ENCODE measurements at regions not wholly inside any gene's neighbourhood (a gene's known extent, or its start where the extent isn't known, plus 50 kb on each side); places are given as distances from the start of the nearest gene placed in this dataset.
"Not testable (repeated sequence)": the region's sequence is repeated elsewhere in the genome, so short reads cannot be mapped to it uniquely, and the experiment has no call there.

DNA sequence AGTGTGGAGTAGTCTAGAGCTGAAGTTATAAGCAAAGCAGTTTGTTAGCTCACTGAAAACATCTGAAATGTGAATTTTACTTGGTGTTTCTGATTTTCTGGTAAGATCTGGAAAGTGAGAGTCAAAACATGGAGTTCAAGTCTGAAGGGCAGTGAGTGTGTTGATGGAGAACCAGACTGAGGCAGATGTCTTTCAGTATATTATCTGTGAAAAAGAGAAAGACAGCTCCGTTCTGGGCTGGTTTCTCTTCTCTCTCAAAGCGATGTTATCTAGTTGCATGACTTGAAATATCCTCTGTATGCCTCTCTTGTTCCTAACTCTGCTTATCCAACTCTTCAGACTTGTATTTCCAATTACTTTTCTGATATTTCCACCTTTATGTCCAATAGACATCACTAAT lies 381.9 kb upstream of the RGS6 start:
- DNase-seq = no peak

DNA sequence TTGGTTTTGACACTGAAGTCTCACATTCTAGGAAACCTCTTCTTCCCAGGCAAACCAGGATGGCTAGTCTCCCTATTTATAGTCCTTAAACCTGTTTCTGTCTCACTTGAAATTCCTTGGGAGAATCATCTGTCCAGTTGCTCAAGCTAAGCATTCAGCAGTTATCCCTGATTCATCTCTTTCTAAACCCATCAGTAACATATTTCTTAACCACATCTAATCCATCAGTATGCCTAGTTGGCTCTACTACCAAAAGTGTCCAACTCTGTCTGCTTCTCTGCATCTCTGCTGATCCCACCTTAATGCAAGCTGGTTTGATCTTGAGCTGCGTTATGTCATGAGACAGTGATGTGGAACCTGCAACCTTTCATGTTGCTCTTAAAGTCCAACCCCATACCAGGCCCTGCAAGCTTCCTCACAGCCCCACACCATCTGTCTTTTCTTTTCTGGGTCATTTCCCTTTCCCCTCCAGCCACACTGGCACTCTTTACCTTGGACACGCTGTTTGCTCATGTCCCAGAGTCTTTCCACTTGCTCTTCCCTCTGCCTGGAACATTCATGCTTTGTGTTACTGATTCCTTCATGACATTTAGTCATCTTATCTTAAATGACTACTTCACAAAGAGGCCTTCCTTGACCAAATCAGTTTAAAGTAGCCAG lies 380.8 kb upstream of the RGS6 start:
- DNase-seq = no peak

DNA sequence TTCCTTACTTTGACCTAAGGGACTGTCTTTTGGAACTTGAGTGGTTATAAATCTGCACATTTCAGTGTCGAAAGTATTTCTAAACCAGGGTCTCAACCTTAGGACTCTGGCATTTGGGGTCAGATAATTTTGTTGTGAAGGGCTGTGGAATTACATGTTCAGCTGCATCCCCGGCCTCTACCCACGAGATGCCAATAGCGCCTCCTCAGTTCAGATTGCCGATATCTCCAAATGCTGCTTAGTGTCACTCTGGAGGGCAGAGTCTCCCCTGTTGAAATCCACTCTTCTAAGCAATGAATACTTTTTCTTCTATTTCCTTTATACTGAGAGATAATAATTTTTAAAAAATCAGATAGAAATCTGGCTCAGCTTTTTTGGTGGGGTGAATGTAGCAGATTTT lies 379.4 kb upstream of the RGS6 start:
- DNase-seq = no peak

DNA sequence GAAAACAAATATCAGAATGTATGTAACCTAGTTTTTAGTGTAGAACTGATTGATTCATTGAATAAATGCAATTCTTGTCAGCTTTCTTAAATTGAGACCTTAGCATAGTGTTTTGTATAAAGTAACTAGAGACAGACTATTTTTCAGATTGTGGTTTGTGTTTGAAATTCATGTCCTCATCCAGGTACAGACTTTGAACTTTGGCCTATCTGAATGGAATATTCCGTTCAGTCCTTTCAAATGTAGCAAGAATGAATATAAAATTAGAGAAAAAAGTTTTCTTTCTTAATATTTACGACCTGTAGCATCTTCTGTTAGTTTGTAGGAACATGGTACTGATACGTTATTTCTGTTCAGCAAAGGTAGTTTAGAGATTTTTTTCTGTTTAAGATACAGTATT lies 378.4 kb upstream of the RGS6 start:
- no peak for DNase-seq

DNA sequence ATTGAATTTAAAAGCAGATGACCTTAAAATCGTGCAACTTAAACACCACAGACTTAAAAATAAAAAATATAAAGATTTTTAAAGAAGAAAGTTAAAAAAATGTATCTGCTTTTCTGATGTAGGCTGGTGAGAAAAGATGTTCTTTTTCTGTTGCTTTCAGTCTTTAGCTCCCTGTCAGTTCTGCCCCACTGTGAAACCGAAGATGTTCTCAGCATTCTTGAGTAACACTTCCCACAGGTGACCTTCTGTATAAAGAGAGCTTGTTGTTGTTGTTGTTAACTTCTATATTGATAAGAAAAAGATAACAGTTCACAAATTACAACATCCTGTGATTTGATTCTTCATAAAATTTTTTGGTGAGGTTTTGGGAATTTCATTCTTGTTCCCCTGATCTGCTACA lies 377.9 kb upstream of the RGS6 start:
- no peak for DNase-seq

DNA sequence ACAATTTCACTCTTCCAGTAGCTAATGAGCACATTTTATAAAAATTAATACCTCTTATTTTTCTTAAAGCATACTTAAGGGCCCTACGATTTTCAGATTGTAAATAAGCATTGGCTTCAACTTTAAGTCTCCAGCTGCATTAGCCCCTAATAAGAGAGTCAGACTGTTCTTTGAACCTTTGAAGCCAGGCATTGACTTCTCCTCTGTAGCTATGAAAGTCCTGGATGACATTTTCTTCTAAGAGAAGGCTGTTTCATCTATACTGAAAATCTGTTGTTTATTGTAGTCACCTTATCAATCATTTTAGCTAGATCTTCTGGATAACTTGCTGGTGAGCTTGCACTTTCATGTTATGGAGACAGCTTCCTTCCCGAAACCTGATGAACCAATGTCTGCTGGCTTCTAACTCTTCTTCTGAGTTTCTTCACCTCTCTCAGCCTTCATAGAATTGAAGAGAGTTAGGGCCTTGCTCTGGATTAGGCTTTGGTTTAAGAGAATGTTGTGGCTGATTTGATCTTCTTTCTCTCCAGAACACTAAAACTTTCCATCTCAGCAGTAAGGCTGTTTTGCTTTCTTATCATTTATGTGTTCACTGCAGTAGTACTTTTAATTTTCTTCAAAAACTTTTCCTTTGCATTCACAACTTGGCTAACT lies 377.1 kb upstream of the RGS6 start:
- DNase-seq = no peak

DNA sequence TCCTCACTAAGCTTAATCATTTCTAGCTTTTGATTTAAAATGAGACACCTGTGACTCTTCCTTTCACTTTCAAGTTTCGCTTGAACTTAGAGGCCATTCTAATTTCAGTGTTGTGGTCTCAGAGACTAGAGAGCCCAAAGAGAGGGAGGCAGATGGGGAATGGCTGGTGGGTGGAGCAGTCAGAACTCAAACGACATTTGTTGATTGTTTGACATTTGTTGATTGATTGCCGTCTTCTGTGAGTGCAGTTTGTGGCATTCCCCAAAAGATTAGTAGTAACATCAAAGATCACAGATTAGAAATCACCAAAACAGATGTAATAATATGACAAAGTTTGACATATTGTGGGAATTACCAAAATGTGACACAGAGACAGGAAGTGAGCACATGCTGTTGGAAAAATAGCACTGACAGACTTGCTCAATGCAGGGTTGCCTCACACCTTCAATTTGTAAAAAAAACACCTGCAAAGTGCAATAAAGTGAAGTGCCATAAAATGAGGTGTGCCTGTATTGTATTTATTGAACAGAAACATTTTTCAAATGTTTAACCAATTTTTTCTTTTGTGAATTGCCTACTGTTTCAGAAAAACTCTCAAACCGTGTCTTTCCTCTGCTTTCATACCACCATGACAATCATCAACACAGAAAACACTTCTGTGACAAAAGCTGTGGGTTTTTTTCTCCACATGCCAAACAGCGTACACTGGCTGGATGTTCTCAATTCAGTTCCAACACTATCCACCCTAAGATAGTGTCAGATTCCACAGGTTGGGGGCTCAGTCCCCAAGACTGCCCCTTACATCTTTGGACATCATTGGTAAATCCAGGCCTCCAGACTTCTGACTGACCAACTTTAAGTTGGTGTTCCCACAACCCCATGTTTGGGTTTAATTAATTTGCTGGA lies 376.3 kb upstream of the RGS6 start:
- peak; percentile 22 for DNase-seq

DNA sequence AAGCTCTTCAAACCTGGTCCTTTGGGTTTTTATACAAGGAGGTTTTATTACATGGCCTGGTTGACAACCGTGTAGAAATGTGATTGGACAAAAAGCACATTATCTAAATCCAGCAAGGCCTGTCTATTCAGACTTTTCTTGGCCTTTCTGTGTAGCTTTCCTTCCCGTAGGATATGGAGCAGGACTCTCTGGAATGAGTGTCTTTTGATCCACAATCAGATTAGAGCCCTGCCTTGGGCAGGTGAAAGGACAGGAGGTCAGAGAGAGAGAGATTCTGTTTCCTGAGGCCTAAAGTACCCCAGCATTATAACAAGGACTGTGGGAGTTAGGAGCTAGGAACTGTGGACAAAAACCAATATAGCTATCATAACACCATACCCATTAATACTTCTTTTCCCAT lies 375.5 kb upstream of the RGS6 start:
- no peak for DNase-seq

DNA sequence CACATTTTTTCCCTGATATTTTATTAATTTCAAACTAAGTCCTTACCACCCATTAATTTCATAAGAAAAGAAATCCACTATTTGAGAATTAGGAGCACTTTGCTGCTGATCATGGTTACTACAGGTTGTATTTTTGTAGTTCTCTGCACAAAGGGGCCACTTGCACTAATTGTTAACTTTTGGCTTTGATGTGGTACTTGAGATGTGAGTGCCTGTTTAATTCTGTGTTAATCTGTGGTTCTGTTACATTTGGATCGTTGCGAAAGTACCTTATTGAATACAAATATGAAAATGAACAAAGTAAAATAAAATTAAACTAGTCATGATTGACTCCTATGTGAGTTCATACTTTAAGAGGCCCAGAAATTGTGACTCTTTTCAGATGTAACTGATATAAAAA lies 374.9 kb upstream of the RGS6 start:
- no peak for DNase-seq

DNA sequence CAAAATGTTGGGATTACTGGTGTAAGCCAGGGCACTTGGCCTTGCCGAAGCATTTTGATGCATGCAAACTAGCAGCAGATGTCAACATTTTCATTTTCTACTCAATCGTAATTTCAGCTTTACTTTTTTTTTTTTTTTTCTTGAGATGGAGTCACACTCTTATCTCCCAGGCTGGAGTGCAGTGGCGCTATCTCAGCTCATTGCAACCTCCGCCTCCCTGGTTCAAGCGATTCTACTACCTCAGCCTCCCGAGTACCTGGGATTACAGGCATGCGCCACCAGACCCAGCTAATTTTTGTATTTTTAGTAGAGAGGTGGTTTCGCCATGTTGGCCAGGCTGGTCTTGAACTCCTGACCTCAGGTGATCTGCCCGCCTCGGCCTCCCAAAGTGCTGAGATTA lies 373.3 kb upstream of the RGS6 start:
- not testable (repeated sequence) for DNase-seq

DNA sequence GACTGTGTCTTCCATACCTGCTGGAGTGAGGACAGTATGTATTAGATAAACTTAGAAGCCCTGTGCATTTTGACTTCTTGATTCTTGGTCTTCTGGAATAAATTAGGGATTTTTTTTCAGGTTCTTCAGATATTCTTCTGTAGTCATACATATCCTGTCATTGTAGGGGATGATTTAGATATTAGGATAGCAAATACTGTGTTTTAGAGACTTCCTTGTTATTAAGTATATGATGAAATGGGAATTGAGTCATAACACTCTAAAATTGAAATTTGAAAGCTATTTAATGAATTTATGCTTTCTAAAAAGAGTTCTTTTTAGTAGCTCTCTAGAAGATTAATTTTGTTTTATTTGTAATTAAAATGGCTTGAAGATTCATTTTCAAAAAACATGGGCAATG lies 371.5 kb upstream of the RGS6 start:
- no peak for DNase-seq

DNA sequence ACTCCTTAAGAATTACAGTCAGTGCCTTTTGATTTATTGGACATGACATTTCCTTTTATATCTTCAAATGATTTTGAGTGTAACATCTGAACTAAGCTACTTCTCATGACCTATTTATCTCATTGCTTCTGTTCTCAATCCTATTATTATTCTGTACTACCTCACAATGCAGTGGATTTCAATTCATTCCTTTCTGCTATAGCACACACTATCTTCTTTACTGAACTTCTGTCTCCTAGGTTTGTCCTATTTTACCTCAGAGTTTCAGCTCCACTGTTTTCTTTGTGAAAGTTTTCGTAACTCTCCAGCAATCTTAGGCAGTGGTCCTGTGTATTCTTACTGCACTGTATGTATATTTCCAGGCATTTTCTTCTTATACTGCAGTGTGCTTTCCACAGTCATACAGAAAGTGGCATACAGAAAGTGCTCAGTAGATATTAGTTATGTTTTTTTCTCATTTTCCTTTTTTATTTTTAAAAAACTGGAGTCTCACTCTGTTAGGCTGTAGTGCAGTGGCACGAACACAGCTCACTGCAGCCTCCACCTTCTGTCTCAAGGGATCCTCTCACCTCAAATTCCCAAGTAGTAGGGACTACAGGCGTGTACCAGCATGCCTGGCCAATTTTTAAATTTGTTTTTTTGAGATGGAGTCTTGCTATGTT lies 368.6 kb upstream of the RGS6 start:
- DNase-seq = peak; percentile 52

DNA sequence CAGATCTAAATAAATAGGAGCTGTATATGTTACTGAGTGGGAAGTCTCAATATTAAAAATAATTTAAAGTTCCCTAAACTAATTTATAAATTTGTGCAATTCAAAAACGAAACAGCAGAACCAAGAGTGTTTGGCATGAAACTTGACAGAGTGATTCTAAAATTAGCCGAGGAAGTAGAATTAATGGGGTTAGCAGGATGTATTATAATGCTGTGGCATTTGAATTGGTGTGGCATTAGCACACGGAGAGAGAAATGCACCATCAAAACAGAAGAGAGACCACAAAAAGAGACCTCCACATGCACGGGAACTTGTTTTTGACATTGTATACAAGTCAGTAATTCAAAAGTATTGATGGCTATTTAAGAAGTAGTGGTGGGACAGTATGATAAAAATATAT lies 366.0 kb upstream of the RGS6 start:
- no peak for DNase-seq

DNA sequence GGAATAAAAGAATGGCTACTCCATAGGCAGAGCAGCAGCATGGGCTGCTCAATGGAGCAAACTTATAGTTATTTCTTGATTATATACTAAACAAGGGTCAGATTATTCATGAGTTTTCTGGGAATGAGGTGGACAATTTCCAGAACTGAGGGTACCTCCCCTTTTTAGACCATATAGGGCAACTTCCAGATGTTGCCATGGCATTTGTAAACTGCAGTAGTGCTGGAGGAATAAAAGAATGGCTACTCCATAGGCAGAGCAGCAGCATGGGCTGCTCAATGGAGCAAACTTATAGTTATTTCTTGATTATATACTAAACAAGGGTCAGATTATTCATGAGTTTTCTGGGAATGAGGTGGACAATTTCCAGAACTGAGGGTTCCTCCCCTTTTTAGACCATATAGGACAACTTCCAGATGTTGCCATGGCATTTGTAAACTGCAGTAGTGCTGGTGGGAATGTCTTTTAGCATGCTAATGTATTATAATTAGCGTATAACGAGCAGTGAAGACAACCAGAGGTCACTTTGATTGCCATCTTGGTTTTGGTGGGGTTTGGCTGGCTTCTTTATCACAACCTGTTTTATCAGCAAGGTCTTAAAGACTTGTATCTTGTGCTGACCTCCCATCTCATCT lies 364.6 kb upstream of the RGS6 start:
- not testable (repeated sequence) for DNase-seq

DNA sequence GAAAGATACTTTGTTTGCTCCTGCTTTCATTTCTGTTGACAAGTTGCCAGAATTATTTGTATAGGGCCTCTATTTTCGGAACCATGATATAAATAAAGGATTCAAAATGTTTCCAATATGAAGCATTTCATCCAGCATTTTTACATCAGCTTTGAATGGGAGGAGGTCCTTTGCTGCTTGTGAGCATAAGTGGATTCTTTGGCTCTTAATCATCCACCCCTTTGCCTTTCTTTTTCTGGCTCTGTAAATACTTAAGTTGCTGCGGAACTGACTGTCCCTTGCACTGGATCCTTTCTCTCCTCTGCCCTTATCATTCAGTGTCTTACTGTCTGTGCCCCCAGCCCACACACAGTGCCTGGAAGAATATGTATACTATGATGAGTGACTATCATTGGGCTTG lies 357.3 kb upstream of the RGS6 start:
- no peak for DNase-seq

DNA sequence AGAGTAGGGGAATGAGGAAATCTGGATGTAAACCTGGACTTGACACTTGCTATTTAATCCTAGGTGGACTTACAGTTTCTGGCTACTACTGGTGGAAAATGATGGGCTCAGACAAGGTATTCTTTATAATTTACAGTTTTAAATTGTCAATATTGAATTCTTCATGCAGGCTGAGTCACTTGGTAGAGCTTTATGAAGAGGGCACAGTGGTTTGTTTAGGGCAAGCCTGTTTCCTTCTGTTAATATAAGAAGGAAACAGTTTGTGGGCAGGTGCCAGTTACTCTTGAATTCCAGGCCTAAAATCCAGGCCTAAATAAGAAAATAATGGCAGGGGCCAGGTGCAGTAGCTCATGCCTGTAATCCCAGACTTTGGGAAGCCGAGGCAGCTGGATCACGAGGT lies 355.8 kb upstream of the RGS6 start:
- DNase-seq = no peak

DNA sequence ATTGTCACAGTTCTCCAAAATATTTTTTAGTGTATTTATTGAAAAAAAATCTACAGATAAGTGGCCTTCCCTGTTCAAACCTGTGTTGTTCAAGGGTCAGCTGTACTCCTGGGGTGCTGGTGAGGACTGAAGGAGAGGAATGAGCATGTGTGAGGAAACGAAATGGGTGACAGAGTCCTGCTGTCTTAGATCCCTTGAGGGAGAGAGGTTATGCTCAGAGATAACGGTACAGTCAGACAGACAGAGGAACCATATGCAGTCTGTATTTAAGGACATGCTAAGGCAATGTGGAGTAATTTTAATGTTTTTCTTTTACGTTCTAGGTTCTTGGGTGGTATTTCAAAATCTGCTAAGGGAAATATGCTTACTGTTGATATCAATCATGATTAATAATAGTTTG lies 352.9 kb upstream of the RGS6 start:
- no peak for DNase-seq

DNA sequence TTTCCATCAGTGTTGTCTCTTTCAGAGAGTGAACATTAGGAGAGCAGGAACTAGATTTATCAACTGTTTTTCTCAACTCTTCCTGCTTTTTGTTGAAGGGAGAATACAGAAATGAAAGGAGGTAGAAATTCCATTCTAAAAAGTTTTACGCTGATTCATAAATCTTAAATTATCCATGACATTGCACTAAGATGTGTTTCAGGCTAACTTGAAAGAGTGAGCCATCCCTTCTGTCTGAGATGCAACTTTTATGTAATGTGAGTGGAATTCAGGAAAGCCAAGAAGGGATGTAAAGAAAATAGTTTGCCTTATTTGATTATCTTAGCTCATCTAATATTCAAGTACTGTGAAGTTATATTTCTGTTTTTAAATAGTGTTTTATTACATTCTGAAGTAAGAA lies 349.5 kb upstream of the RGS6 start:
- DNase-seq = no peak

DNA sequence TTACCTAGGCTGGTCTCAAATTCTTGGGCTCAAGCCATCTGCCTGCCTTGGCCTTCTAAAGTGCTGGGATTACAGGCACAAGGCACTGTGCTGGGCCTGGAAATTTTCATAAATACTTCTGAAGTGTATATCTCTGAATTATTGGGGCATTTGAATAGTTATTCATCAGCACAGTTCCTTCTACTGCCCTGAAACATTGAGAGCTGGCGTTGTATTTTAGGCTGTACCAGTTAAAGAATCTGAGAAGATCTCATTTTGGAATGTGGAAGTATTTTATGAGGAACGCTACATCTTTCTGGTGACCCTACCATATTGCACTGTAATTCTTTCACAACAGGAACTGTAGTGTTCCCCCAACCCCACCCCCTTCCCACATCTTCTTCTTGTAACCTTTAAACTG lies 349.0 kb upstream of the RGS6 start:
- no peak for DNase-seq

DNA sequence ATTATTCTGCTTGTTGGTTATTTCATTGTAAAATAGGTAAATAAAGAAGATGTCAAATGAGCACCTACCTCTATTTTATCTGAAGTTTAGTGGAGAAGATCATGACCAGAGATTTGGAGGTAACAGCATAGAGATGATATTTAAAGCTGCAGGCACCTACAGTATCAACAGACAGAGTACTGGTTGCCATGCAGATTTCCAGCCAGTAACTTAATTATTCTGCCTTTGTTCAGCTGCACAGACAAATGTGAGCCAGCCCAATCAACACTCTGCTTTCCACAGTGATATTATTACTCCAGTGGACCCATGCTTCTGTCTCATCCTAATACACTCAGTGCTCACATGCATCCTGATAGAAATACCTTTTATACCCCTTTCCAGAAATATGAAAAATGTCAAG lies 348.5 kb upstream of the RGS6 start:
- no peak for DNase-seq

DNA sequence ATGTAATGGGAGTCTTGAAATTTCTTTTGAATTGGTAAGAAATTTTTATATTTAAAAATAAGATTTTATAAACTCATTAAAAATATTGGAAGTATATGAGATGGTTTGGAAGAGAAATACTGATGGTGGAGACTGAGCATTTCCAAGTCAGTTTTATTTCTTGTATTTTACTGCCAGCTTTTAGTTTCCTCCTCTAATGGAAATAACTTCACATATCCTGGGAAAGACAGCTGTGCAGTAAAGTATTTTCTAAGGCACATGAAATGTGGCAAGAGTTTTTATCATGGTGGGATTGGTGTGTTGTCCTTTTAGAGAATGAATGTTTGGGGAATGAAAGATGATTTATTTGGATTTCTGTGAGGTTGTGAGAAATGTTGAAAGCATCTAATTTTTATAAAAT lies 346.9 kb upstream of the RGS6 start:
- DNase-seq = no peak

DNA sequence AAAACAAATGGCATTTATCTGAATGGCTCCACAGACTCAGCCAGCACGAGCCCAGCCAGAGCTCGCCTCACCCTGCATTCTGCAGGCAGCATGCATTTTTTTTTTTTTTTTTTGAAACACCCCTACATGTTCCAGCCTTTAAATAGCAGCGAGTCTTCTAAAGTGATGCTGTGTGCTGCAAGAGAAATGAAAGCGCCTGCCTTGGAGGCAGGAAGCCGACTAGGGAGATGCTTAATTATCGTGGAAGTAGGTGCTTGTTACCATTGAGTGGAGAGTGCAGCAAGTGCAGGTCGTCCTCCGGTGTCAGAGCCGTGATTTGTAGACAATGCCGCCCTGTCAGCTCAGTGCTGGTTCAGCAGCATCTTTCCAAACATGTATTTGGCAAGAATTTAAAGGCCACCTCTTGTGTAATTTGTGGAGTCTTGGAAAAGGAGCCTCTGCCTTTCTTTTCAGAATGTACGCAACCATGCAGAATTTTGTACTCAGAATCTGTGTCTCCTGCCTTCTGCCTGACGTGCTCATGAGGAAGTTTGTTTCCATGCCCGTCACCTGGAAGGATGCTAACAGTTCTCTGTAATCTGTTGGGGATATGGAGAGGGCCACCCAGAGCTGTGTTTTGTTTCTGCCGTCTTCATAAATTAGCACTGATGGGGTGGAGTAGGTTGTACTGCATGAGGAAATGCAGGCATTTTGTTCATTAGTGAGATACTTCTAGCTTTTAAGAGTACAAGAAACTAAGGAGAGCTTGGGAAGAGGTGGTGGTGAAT lies 345.9 kb upstream of the RGS6 start:
- no peak for DNase-seq
